HepG2 (cell line): ENCODE measurements at regions not wholly inside any gene's neighbourhood (a gene's known extent, or its start where the extent isn't known, plus 50 kb on each side); places are given as distances from the start of the nearest gene placed in this dataset.

Source experiments
- ATAC-seq: fragments of 200-7000 bp; cut with Tn5 transposase; 3 replicates; pipeline ENCODE4 v1.9.1; 2020; ENCODE audit warnings: mild to moderate bottlenecking, moderate library complexity
- BruUV-seq: library from RNA; stranded (reverse); fragments of 400-500 nt; replicated peaks from 2 replicates; lab custom pipeline; 2021; lab: Mats Ljungman, UMichigan
- CTCF ChIA-PET: fragments of 300-600 bp; formaldehyde crosslinking; extraction: SDS; loops from one replicate; lab custom pipeline; 2021; ENCODE audit warnings: low total read pairs, inconsistent platforms, low intra/inter-chr PET ratio; lab: Yijun Ruan, JAX
- POLR2A ChIA-PET: fragments of 350-600 bp; sonication (Branson Sonifier 250); formaldehyde crosslinking; loops from one replicate; lab custom pipeline; 2020; ENCODE audit warnings: antibody characterized with exemption, inconsistent platforms; lab: Yijun Ruan, JAX
- DNase-seq: peaks from one replicate; pipeline ENCODE4 v3.0.0-alpha.2; 2015; ENCODE audit warnings: low spot score
- FAIRE-seq: peaks from 3 replicates; lab custom pipeline; 2011; peaks lifted over from hg19 to GRCh38; lab: Jason Lieb, UNC
- H2AFZ ChIP-seq: one replicate; pipeline ENCODE4 v1.6.1; 2011; ENCODE audit warnings: low read length, inconsistent platforms
- H3K27ac ChIP-seq: fragments of 300-600 bp; 3 replicates; pipeline ENCODE4 v1.8.0; 2011; ENCODE audit warnings: mixed run types, mild to moderate bottlenecking, mixed read lengths, low read length, inconsistent platforms; ENCODE audit not compliant: insufficient read depth; ENCODE audit errors: extremely low read length
- H3K27me3 ChIP-seq, 2 experiments: fragments of 200-600 bp in 1 of 2; 2 replicates in 1 of 2; 3 replicates in 1 of 2; pipeline versions ENCODE4 v1.6.0 to v1.8.0; 2011; ENCODE audit warnings: low read length in 2 of 2, mild to moderate bottlenecking in 2 of 2, moderate library complexity in 2 of 2, inconsistent platforms in 1 of 2; ENCODE audit not compliant: insufficient read depth in 2 of 2, control insufficient read depth in 1 of 2
- H3K36me3 ChIP-seq, 2 experiments: fragments of 200-600 bp in 1 of 2; replicated peaks in 1 of 2; 2 replicates in 1 of 2; 3 replicates in 1 of 2; pipeline versions ENCODE4 v1.5.1 to v1.8.0; 2011; ENCODE audit warnings: low read length in 2 of 2, inconsistent platforms in 1 of 2; ENCODE audit not compliant: insufficient read depth in 2 of 2, control insufficient read depth in 1 of 2
- H3K4me1 ChIP-seq: 2 replicates; pipeline ENCODE4 v1.5.1; 2012; ENCODE audit warnings: low read length, inconsistent platforms; ENCODE audit not compliant: insufficient read depth
- H3K4me2 ChIP-seq: 2 replicates; pipeline ENCODE4 v1.6.0; 2011; ENCODE audit warnings: low read depth, low read length, inconsistent platforms
- H3K4me3 ChIP-seq, 3 experiments: fragments of 200-600 bp in 1 of 3; sonication (generic), shearing (Covaris generic) in 1 of 3; replicated peaks in 1 of 3; 2 replicates each; pipeline ENCODE4 v1.5.1; 2011 to 2016; ENCODE audit warnings: low read length in 3 of 3, inconsistent platforms in 2 of 3, low read depth in 2 of 3, mild to moderate bottlenecking in 2 of 3, control low read depth in 1 of 3, mixed read lengths in 1 of 3; ENCODE audit not compliant: insufficient read depth in 1 of 3
- H3K79me2 ChIP-seq: one replicate; pipeline ENCODE4 v1.6.1; 2011; ENCODE audit warnings: low read length, inconsistent platforms; ENCODE audit not compliant: insufficient read depth
- H3K9ac ChIP-seq: 2 replicates; pipeline ENCODE4 v1.6.0; 2011; ENCODE audit warnings: mild to moderate bottlenecking, low read depth, low read length, inconsistent platforms; ENCODE audit not compliant: insufficient read depth
- H3K9me3 ChIP-seq: 2 replicates; pipeline ENCODE4 v1.5.1; 2012; ENCODE audit warnings: mild to moderate bottlenecking, low read length
- H4K20me1 ChIP-seq: 2 replicates; pipeline ENCODE4 v1.6.0; 2011; ENCODE audit warnings: inconsistent platforms, mild to moderate bottlenecking, low read length, moderate library complexity; ENCODE audit not compliant: insufficient read depth
- ARNTL ChIP-seq: sonication (generic); formaldehyde crosslinking; IDR thresholded peaks from 2 replicates; pipeline ENCODE4 v1.4.0; 2020; ENCODE audit warnings: mild to moderate bottlenecking, missing genetic modification reagents
- ATF7 ChIP-seq, 2 experiments: fragments of 450-650 bp in 1 of 2; sonication (generic) in 1 of 2; formaldehyde crosslinking in 1 of 2; IDR thresholded peaks; 2 replicates each; pipeline versions ENCODE4 v1.4.0 to v1.6.1; 2016 to 2020; ENCODE audit warnings: antibody characterized with exemption in 1 of 2, mild to moderate bottlenecking in 1 of 2, missing genetic modification reagents in 1 of 2
- GATAD2A ChIP-seq: IDR thresholded peaks from 2 replicates; pipeline ENCODE4 v1.6.1; 2016
- GMEB2 ChIP-seq: IDR thresholded peaks from 2 replicates; pipeline ENCODE4 v1.6.1; 2016; ENCODE audit warnings: missing biosample characterization, missing genetic modification reagents, low read depth
- HOXA9 ChIP-seq: sonication (generic); formaldehyde crosslinking; IDR thresholded peaks from 2 replicates; pipeline ENCODE4 v1.8.1; 2022; ENCODE audit warnings: missing genetic modification reagents, mild to moderate bottlenecking, moderate library complexity, borderline replicate concordance
- KMT2B ChIP-seq: IDR thresholded peaks from 2 replicates; pipeline ENCODE4 v1.6.1; 2016; ENCODE audit warnings: missing genetic modification reagents, missing compliant biosample characterization
- NFE2L2 ChIP-seq: fragments of 150-350 bp; IDR thresholded peaks from 2 replicates; pipeline ENCODE4 v1.6.1; 2014; ENCODE audit warnings: low read length
- PCBP2 ChIP-seq: fragments of 200-400 bp; formaldehyde crosslinking; optimal IDR thresholded peaks from 2 replicates; pipeline ENCODE3; 2018; ENCODE audit warnings: low read length, low read depth; ENCODE audit not compliant: poor library complexity, severe bottlenecking
- RNF219 ChIP-seq: sonication (generic); formaldehyde crosslinking; IDR thresholded peaks from 2 replicates; pipeline ENCODE4 v1.5.0; 2020; ENCODE audit warnings: mild to moderate bottlenecking, missing genetic modification reagents
- TIGD3 ChIP-seq: sonication (generic); formaldehyde crosslinking; IDR thresholded peaks from 2 replicates; pipeline ENCODE4 v1.5.1; 2020; ENCODE audit warnings: mild to moderate bottlenecking, missing genetic modification reagents, borderline replicate concordance
- ZBTB42 ChIP-seq: sonication (generic); formaldehyde crosslinking; IDR thresholded peaks from 2 replicates; pipeline ENCODE4 v1.5.0; 2020; ENCODE audit warnings: mild to moderate bottlenecking, missing genetic modification reagents
- ZBTB7B ChIP-seq: sonication (generic); formaldehyde crosslinking; IDR thresholded peaks from 2 replicates; pipeline ENCODE4 v1.4.0; 2020; ENCODE audit warnings: missing genetic modification reagents
- ZNF558 ChIP-seq: sonication (generic); formaldehyde crosslinking; IDR thresholded peaks from 2 replicates; pipeline ENCODE4 v1.9.0; 2022; ENCODE audit warnings: mild to moderate bottlenecking, missing genetic modification reagents, borderline replicate concordance
- ZNF746 ChIP-seq: sonication (generic); formaldehyde crosslinking; IDR thresholded peaks from 2 replicates; pipeline ENCODE4 v1.8.0; 2022; ENCODE audit warnings: mild to moderate bottlenecking, missing genetic modification reagents
- ZSCAN21 ChIP-seq: sonication (generic); formaldehyde crosslinking; IDR thresholded peaks from 2 replicates; pipeline ENCODE4 v1.8.0; 2022; ENCODE audit warnings: mild to moderate bottlenecking, missing genetic modification reagents, moderate library complexity, borderline replicate concordance
- ZSCAN29 ChIP-seq: sonication (generic); formaldehyde crosslinking; conservative IDR thresholded peaks from 2 replicates; pipeline ENCODE4 v1.4.0; 2020; ENCODE audit warnings: mild to moderate bottlenecking, missing genetic modification reagents
- WGBS: methylation state at CpG from one replicate; pipeline ENCODE4 v1.1.6; 2017; ENCODE audit warnings: low lambda C conversion rate; 5-methylcytosine and 5-hydroxymethylcytosine counted together
- in situ Hi-C: cut with HindIII; loops from 2 replicates; pipeline ENCODE4 v1.10.0; 2017; ENCODE audit warnings: low pct_unique_long_range_greater_than_20kb; ENCODE audit not compliant: extremely low pct_ligation_motif_present
- intact Hi-C: fragments of 100-400 bp; cut with micrococcal nuclease; formaldehyde crosslinking; loops from one replicate; pipeline ENCODE4 v1.10.0; 2022; ENCODE audit not compliant: unreplicated experiment

- H3K27ac ChIP-seq: no peak overlapping the region
- ChIA-PET POLR2A (no interaction called here), CTCF (no interaction called here)
- H3K4me2 ChIP-seq: no peak overlapping the region
- no TSS peak for BruUV-seq
- WGBS: 47% methylated on average over 2 of the region's 3 CpGs
- no peaks in the 10 kb centered on the region for H3K36me3 ChIP-seq
- intact Hi-C loops: no loop called here
- H3K9me3 ChIP-seq: peaks cover 8% of the 10 kb centered on the region
- ATAC-seq (no peak), FAIRE-seq (no peak), DNase-seq (no peak)
- no peak overlapping the region for H3K9ac ChIP-seq
- in situ Hi-C loops: no loop called here
- no peak overlapping the region for H3K4me3 ChIP-seq
- H2AFZ ChIP-seq: no peak overlapping the region
- TF ChIP-seq HOXA9 (CRISPR knock-in tag) (no peak), GMEB2 (CRISPR knock-in tag) (no peak), ZSCAN21 (CRISPR knock-in tag) (no peak), NFE2L2 (no peak), ZNF746 (no peak), ZBTB7B (CRISPR knock-in tag) (no peak), ARNTL (CRISPR knock-in tag) (no peak), ATF7 (IDR thresholded peaks at IDR 0.05) (no peak), ATF7 (CRISPR knock-in tag; IDR thresholded peaks at IDR 0.05) (no peak), PCBP2 (no peak), TIGD3 (no peak), KMT2B (CRISPR knock-in tag) (no peak), RNF219 (CRISPR knock-in tag) (no peak), ZSCAN29 (CRISPR knock-in tag) (no peak), ZBTB42 (CRISPR knock-in tag) (no peak), ZNF558 (no peak), GATAD2A (CRISPR knock-in tag) (no peak)
- 0 out of 5 replicates have a peak, but pooled peaks cover 0 to 11% of the 10 kb centered on the region in 2 experiments for H3K27me3 ChIP-seq
- 0 out of 2 replicates have a peak, but pooled peaks cover under 1% of the 10 kb centered on the region for H3K4me1 ChIP-seq
- no peaks in the 10 kb centered on the region for H3K79me2 ChIP-seq
- H4K20me1 ChIP-seq: no peaks in the 10 kb centered on the region
These were observed 117.5 kb upstream of the FSTL4 start for GRCh38 chr5:133729800-133730199.
